Astrocyte (in vitro differentiated cells and primary cell): ENCODE measurements at regions not wholly inside any gene's neighbourhood (a gene's known extent, or its start where the extent isn't known, plus 50 kb on each side); places are given as distances from the start of the nearest gene placed in this dataset.
A peak's percentile ranks its signal among the peaks of the same experiment; 100 is the strongest.

Experiments used
- DNase-seq: peaks from one replicate; pipeline ENCODE4 v3.0.0-alpha.2; 2010; ENCODE audit warnings: low read depth
- FAIRE-seq: peaks from 2 replicates; lab custom pipeline; 2011; peaks lifted over from hg19 to GRCh38; lab: Jason Lieb, UNC
- H2AFZ ChIP-seq: 2 replicates; pipeline ENCODE4 v1.6.0; 2012; ENCODE audit warnings: low read depth, low read length, inconsistent platforms
- H3K27ac ChIP-seq: 2 replicates; pipeline ENCODE4 v1.5.1; 2011; ENCODE audit warnings: low read depth, low read length, inconsistent platforms
- H3K27me3 ChIP-seq: 2 replicates; pipeline ENCODE4 v1.6.0; 2011; ENCODE audit warnings: low read length, inconsistent platforms; ENCODE audit not compliant: insufficient read depth
- H3K36me3 ChIP-seq: 2 replicates; pipeline ENCODE4 v1.5.1; 2011; ENCODE audit warnings: low read length, inconsistent platforms; ENCODE audit not compliant: insufficient read depth
- H3K4me1 ChIP-seq: 2 replicates; pipeline ENCODE4 v1.5.1; 2011; ENCODE audit warnings: low read length, inconsistent platforms; ENCODE audit not compliant: insufficient read depth
- H3K4me2 ChIP-seq: 2 replicates; pipeline ENCODE4 v1.6.0; 2012; ENCODE audit warnings: low read length, inconsistent platforms
- H3K4me3 ChIP-seq: 2 replicates; pipeline ENCODE4 v1.5.1; 2011; ENCODE audit warnings: low read depth, mild to moderate bottlenecking, low read length, inconsistent platforms; ENCODE audit not compliant: insufficient read depth
- H3K79me2 ChIP-seq: 2 replicates; pipeline ENCODE4 v1.6.0; 2012; ENCODE audit warnings: mild to moderate bottlenecking, low read length, inconsistent platforms; ENCODE audit not compliant: insufficient read depth
- H3K9ac ChIP-seq: 2 replicates; pipeline ENCODE4 v1.6.0; 2012; ENCODE audit warnings: mild to moderate bottlenecking, low read length, inconsistent platforms
- H3K9me3 ChIP-seq: 2 replicates; pipeline ENCODE4 v1.5.1; 2012; ENCODE audit warnings: low read depth, mild to moderate bottlenecking, low read length, inconsistent platforms; ENCODE audit not compliant: insufficient read depth
- H4K20me1 ChIP-seq: 2 replicates; pipeline ENCODE4 v1.6.0; 2012; ENCODE audit warnings: low read length, inconsistent platforms; ENCODE audit not compliant: insufficient read depth
- H3K27ac Mint-ChIP-seq: one replicate; pipeline ENCODE4 v1.8.0; 2021; ENCODE audit warnings: mild to moderate bottlenecking, mixed read lengths; ENCODE audit not compliant: unreplicated experiment
- H3K27me3 Mint-ChIP-seq: one replicate; pipeline ENCODE4 v1.8.0; 2021; ENCODE audit warnings: low read depth, mixed read lengths; ENCODE audit not compliant: unreplicated experiment
- H3K36me3 Mint-ChIP-seq: one replicate; pipeline ENCODE4 v1.8.0; 2021; ENCODE audit warnings: low read depth, mixed read lengths; ENCODE audit not compliant: unreplicated experiment
- H3K4me1 Mint-ChIP-seq: one replicate; pipeline ENCODE4 v1.8.0; 2021; ENCODE audit warnings: low read depth, mixed read lengths; ENCODE audit not compliant: unreplicated experiment
- H3K4me3 Mint-ChIP-seq: one replicate; pipeline ENCODE4 v1.8.0; 2021; ENCODE audit warnings: mild to moderate bottlenecking, moderate library complexity, mixed read lengths; ENCODE audit not compliant: unreplicated experiment
- H3K9me3 Mint-ChIP-seq: one replicate; pipeline ENCODE4 v1.8.0; 2021; ENCODE audit warnings: mild to moderate bottlenecking, mixed read lengths; ENCODE audit not compliant: unreplicated experiment
- EZH2 ChIP-seq: IDR thresholded peaks from 2 replicates; pipeline ENCODE4 v1.6.1; 2012; ENCODE audit warnings: mild to moderate bottlenecking, low read length, inconsistent platforms; ENCODE audit not compliant: insufficient read depth
- TF ChIP-seq, protein P1 (sequence below): IDR thresholded peaks from 2 replicates; pipeline ENCODE4 v1.5.1; 2011; ENCODE audit warnings: low read depth, mild to moderate bottlenecking, inconsistent platforms, low read length, moderate library complexity; ENCODE audit not compliant: insufficient read depth

GRCh38 chr4:57614257-57614932 lies 504.2 kb upstream of the IGFBP7 start:
- H4K20me1 ChIP-seq: no peaks in the 10 kb centered on the region
- Mint-ChIP-seq H3K4me3 (no peak overlapping the region), H3K27ac (no peak overlapping the region), H3K4me1 (no peaks in the 10 kb centered on the region), H3K36me3 (no peaks in the 10 kb centered on the region), H3K27me3 (no peaks in the 10 kb centered on the region), H3K9me3 (no peaks in the 10 kb centered on the region)
- H3K79me2 ChIP-seq: no peaks in the 10 kb centered on the region
- no peaks in the 10 kb centered on the region for H3K27me3 ChIP-seq
- no peak overlapping the region for H3K4me2 ChIP-seq
- H2AFZ ChIP-seq: no peak overlapping the region
- TF ChIP-seq, protein P1, sequence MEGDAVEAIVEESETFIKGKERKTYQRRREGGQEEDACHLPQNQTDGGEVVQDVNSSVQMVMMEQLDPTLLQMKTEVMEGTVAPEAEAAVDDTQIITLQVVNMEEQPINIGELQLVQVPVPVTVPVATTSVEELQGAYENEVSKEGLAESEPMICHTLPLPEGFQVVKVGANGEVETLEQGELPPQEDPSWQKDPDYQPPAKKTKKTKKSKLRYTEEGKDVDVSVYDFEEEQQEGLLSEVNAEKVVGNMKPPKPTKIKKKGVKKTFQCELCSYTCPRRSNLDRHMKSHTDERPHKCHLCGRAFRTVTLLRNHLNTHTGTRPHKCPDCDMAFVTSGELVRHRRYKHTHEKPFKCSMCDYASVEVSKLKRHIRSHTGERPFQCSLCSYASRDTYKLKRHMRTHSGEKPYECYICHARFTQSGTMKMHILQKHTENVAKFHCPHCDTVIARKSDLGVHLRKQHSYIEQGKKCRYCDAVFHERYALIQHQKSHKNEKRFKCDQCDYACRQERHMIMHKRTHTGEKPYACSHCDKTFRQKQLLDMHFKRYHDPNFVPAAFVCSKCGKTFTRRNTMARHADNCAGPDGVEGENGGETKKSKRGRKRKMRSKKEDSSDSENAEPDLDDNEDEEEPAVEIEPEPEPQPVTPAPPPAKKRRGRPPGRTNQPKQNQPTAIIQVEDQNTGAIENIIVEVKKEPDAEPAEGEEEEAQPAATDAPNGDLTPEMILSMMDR: no peak
- TF ChIP-seq EZH2: no peak
- no peaks in the 10 kb centered on the region for H3K9me3 ChIP-seq
- no peak overlapping the region for H3K4me3 ChIP-seq
- H3K27ac ChIP-seq: no peak overlapping the region
- DNase-seq (no peak), FAIRE-seq (no peak)
- H3K9ac ChIP-seq: no peak overlapping the region
- no peaks in the 10 kb centered on the region for H3K36me3 ChIP-seq
- H3K4me1 ChIP-seq: no peaks in the 10 kb centered on the region

DNA sequence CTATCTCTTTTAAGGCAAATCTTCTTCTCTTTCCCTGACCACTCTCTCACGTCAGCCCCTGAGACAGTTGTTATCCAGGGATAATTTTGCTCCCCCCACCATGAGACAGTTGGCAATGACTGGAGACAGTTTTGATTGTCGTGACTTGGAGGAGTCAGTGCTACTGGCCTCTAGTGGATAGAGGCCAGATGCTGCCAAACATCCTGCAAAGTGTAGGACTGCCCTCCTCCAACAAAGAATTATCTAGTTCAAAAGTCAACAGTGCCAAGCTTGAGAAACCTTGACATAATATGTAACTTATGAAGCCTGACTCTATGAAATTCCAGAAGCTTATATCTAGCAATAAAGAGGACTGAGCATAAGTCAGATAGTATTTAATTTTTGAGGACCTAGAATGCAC lies 502.1 kb upstream of the IGFBP7 start:
- Histone ChIP-seq H4K20me1 (no peaks in the 10 kb centered on the region), H2AFZ (no peak overlapping the region), H3K79me2 (no peaks in the 10 kb centered on the region), H3K9me3 (no peaks in the 10 kb centered on the region), H3K9ac (no peak overlapping the region), H3K27ac (no peak overlapping the region), H3K36me3 (no peaks in the 10 kb centered on the region), H3K4me3 (no peak overlapping the region), H3K27me3 (no peaks in the 10 kb centered on the region), H3K4me1 (no peaks in the 10 kb centered on the region), H3K4me2 (no peak overlapping the region)
- H3K9me3 Mint-ChIP-seq: no peaks in the 10 kb centered on the region
- no peak overlapping the region for H3K27ac Mint-ChIP-seq
- FAIRE-seq: no peak
- H3K27me3 Mint-ChIP-seq: no peaks in the 10 kb centered on the region
- no peak overlapping the region for H3K4me3 Mint-ChIP-seq
- no peaks in the 10 kb centered on the region for H3K36me3 Mint-ChIP-seq
- DNase-seq: no peak
- TF ChIP-seq EZH2: no peak
- TF ChIP-seq, protein P1: no peak
- peaks cover 9% of the 10 kb centered on the region for H3K4me1 Mint-ChIP-seq

- Mint-ChIP-seq H3K9me3 (no peaks in the 10 kb centered on the region), H3K27me3 (no peaks in the 10 kb centered on the region), H3K27ac (peak overlapping the region; percentile 55), H3K4me3 (no peak overlapping the region), H3K36me3 (no peaks in the 10 kb centered on the region), H3K4me1 (peaks cover 9% of the 10 kb centered on the region)
- no peak overlapping the region for H3K27ac ChIP-seq
- no peaks in the 10 kb centered on the region for H4K20me1 ChIP-seq
- FAIRE-seq (no peak), DNase-seq (no peak)
- no peaks in the 10 kb centered on the region for H3K36me3 ChIP-seq
- TF ChIP-seq EZH2: no peak
- TF ChIP-seq, protein P1: no peak
- no peaks in the 10 kb centered on the region for H3K9me3 ChIP-seq
- no peak overlapping the region for H2AFZ ChIP-seq
- no peaks in the 10 kb centered on the region for H3K4me1 ChIP-seq
- H3K4me2 ChIP-seq: no peak overlapping the region
- no peaks in the 10 kb centered on the region for H3K27me3 ChIP-seq
- H3K4me3 ChIP-seq: no peak overlapping the region
- no peak overlapping the region for H3K9ac ChIP-seq
- no peaks in the 10 kb centered on the region for H3K79me2 ChIP-seq
Observed at GRCh38 chr4:57607566-57608180, 497.5 kb upstream of the IGFBP7 start.
